Tibial artery (tissue), 4 donors: ENCODE measurements at regions not wholly inside any gene's neighbourhood (a gene's known extent, or its start where the extent isn't known, plus 50 kb on each side); places are given as distances from the start of the nearest gene placed in this dataset.

Source experiments
- DNase-seq, 2 donors: peaks; one replicate each; pipeline ENCODE4 v3.0.0-alpha.2; 2019
- H3K27ac ChIP-seq, 2 donors: fragments of 200-600 bp; sonication (generic) in 1 of 2; 1 replicate in 1 of 2; 2 replicates in 1 of 2; pipeline ENCODE4 v1.5.1; 2018 to 2019; ENCODE audit warnings: mild to moderate bottlenecking in 1 of 2
- H3K27me3 ChIP-seq, 2 donors: fragments of 200-600 bp; sonication (generic) in 1 of 2; one replicate each; pipeline versions ENCODE4 v1.5.1 to v1.6.0; 2016 to 2019
- H3K36me3 ChIP-seq, 3 donors: fragments of 200-600 bp; sonication (generic) in 2 of 3; one replicate each; pipeline ENCODE4 v1.5.1; 2016 to 2019; ENCODE audit warnings: mild to moderate bottlenecking in 2 of 3
- H3K4me1 ChIP-seq, 4 donors: fragments of 200-600 bp; sonication (generic) in 2 of 4; 1 replicate in 3 of 4; 2 replicates in 1 of 4; pipeline ENCODE4 v1.5.1; 2016 to 2019
- H3K4me3 ChIP-seq, 2 donors: fragments of 200-600 bp; sonication (generic) in 1 of 2; 1 replicate in 1 of 2; 2 replicates in 1 of 2; pipeline ENCODE4 v1.5.1; 2018 to 2019; ENCODE audit warnings: mild to moderate bottlenecking in 2 of 2
- H3K9me3 ChIP-seq, 3 donors: fragments of 200-600 bp; sonication (generic) in 1 of 3; one replicate each; pipeline ENCODE4 v1.5.1; 2016 to 2019
- intact Hi-C: fragments of 100-400 bp; cut with DNase I; formaldehyde crosslinking; loops from one replicate; pipeline ENCODE4 v1.15.0; 2023; ENCODE audit warnings: low total_unique reads
- TF ChIP-seq, protein P1 (sequence below), 2 experiments: fragments of 200-600 bp in 1 of 2; fragments of 450-650 bp in 1 of 2; IDR thresholded peaks; one replicate each; pipeline ENCODE4 v1.5.1; 2017 to 2019; ENCODE audit warnings: antibody characterized with exemption in 2 of 2, mild to moderate bottlenecking in 1 of 2, moderate library complexity in 1 of 2

DNA sequence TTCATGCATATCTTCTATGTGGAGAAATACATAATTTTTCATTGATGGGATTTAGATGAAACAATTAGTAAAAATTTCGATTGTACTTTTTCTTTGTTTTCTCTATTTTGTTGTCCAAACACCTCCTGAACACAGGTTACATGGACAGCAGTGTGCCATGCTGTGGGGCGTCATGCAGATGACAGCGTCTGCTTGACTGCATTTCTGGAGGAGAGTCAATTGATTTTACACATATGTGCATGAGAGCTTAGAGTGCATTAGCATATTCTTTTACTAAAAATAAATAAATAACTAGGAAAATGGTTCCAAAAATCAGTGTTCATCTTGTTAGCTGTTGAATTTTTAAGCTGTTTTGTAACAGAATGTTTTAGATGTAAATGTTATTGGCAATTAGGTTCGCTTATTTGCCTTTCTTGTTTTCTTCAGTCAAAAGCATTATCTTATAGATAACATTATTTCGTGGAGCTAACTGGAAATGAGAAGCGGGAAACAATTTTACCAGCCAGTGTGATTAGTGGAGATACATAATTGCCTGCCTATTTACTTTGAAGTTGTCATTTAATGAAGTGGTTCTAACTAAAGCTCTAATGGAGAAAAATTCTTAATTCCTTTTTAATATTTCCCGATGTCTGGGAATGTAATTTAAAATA is 82.7 kb upstream of the VGLL3 start:
- Histone ChIP-seq H3K27ac (no peak overlapping the region), H3K4me3 (no peak overlapping the region), H3K36me3 (no peaks in the 10 kb centered on the region), H3K4me1 (no peaks in the 10 kb centered on the region), H3K9me3 (no peaks in the 10 kb centered on the region), H3K27me3 (no peaks in the 10 kb centered on the region)
- TF ChIP-seq, protein P1, sequence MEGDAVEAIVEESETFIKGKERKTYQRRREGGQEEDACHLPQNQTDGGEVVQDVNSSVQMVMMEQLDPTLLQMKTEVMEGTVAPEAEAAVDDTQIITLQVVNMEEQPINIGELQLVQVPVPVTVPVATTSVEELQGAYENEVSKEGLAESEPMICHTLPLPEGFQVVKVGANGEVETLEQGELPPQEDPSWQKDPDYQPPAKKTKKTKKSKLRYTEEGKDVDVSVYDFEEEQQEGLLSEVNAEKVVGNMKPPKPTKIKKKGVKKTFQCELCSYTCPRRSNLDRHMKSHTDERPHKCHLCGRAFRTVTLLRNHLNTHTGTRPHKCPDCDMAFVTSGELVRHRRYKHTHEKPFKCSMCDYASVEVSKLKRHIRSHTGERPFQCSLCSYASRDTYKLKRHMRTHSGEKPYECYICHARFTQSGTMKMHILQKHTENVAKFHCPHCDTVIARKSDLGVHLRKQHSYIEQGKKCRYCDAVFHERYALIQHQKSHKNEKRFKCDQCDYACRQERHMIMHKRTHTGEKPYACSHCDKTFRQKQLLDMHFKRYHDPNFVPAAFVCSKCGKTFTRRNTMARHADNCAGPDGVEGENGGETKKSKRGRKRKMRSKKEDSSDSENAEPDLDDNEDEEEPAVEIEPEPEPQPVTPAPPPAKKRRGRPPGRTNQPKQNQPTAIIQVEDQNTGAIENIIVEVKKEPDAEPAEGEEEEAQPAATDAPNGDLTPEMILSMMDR (IDR thresholded peaks at IDR 0.05): no peak
- intact Hi-C loops: no loop called here
- no peak for DNase-seq

DNA sequence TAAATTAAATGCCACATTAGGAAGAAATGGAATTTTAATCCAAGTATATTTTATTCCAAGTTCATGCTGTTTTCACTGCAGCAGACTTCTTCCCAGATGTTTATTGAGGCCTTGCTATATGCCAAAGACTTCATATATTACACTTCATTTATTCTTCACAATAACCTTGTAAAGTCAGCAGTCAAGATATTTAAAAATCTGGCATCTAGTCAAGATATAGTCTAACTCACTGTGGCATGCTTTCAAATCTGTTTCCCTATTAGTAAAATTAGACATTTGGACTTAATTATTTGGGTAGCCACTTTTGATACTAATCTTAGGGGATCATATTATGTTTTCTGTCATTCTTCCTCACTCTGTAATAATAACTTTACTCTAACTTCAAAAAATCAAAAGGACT is 81.5 kb upstream of the VGLL3 start:
- H3K27ac ChIP-seq: no peak overlapping the region
- intact Hi-C loops: no loop called here
- H3K9me3 ChIP-seq: no peaks in the 10 kb centered on the region
- no peak for DNase-seq
- TF ChIP-seq, protein P1 (IDR thresholded peaks at IDR 0.05): no peak
- H3K36me3 ChIP-seq: no peaks in the 10 kb centered on the region
- H3K4me3 ChIP-seq: no peak overlapping the region
- no peaks in the 10 kb centered on the region for H3K27me3 ChIP-seq
- no peaks in the 10 kb centered on the region for H3K4me1 ChIP-seq

DNA sequence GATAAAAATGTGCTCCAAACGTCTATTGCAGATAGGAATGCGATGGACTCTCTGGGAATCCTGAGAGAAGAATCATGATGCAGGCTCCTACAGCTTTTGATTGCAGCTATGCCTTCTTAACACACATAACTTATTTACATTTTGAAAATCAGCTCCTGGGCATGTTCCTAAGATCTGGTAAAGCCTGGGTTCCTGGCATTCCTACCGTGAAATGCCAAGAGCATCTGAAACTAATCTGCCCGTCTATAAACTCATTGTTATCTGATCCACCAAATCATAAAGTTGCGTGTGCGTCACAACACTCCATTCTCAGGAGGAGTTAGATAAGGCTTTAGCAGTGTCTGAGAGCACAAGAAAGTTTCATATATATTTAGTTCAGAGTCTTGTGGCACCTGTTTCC is 79.0 kb upstream of the VGLL3 start:
- TF ChIP-seq, protein P1 (IDR thresholded peaks at IDR 0.05): no peak
- H3K27ac ChIP-seq: no peak overlapping the region
- intact Hi-C loops: no loop called here
- H3K36me3 ChIP-seq: no peaks in the 10 kb centered on the region
- H3K9me3 ChIP-seq: no peaks in the 10 kb centered on the region
- no peaks in the 10 kb centered on the region for H3K27me3 ChIP-seq
- DNase-seq: no peak
- H3K4me3 ChIP-seq: no peak overlapping the region
- no peaks in the 10 kb centered on the region for H3K4me1 ChIP-seq

DNA sequence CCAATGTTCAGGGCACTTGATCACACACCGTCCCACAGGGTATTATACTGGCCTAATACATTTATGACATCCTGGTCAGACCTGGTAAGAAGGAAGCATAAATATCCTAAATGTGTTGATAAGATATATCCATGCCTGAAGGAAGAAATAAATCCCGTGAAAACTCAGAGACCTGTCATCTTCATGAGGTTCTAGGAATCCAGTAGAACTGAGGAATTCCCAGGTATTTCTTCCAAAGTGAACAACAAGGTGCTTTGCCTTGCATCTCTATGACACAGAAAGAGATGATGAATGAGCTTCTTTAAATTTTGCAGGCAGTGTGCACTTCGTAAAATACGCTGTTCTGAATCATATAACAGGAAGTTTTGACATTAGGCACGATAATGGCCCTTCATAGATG is 78.1 kb upstream of the VGLL3 start:
- no peaks in the 10 kb centered on the region for H3K4me1 ChIP-seq
- no peak overlapping the region for H3K4me3 ChIP-seq
- DNase-seq: no peak
- H3K9me3 ChIP-seq: no peaks in the 10 kb centered on the region
- no peak overlapping the region for H3K27ac ChIP-seq
- intact Hi-C loops: no loop called here
- TF ChIP-seq, protein P1 (IDR thresholded peaks at IDR 0.05): no peak
- no peaks in the 10 kb centered on the region for H3K36me3 ChIP-seq
- no peaks in the 10 kb centered on the region for H3K27me3 ChIP-seq

DNA sequence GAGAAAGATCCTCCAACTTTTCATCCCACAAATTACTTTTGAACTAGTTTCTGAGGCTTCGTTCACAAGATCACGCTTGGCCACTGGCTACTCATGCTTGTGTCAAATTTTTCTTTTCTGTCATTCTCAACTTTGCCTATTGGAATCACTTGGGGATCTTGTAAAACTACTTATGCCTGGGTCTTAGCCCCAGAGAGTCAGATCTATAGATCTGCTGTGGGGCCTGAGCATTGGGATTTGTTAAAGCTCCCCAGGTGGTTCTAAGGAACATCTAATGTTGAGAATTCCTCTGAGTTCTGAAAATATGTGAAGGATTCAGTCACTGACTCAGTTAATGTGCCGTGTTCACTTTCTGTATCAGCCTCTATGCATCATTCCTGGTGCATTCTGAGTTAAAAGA is 71.7 kb upstream of the VGLL3 start:
- Histone ChIP-seq H3K27ac (no peak overlapping the region), H3K9me3 (no peaks in the 10 kb centered on the region), H3K36me3 (no peaks in the 10 kb centered on the region), H3K4me3 (no peak overlapping the region), H3K4me1 (no peaks in the 10 kb centered on the region), H3K27me3 (no peaks in the 10 kb centered on the region)
- TF ChIP-seq, protein P1 (IDR thresholded peaks at IDR 0.05): no peak
- intact Hi-C loops: no loop called here
- DNase-seq: no peak

DNA sequence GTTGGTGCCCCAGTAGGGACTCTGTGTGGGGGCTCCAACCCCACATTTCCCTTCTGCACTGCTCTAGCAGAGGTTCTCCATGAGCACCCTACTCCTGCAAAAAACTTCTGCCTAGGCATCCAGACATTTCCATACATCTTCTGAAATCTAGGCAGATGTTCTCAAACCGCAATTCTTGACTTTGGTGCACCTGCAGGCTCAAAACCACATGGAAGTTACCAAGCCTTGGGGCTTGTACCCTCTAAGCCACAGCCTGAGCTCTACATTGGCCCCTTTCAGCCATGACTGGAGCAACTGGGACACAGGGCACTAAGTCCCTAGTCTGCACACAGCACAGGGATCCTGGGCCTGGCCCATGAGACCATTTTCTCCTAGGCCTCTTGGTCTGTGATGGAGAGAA is 66.5 kb upstream of the VGLL3 start:
- no peaks in the 10 kb centered on the region for H3K27me3 ChIP-seq
- H3K9me3 ChIP-seq: no peaks in the 10 kb centered on the region
- intact Hi-C loops: no loop called here
- no peak overlapping the region for H3K27ac ChIP-seq
- no peak for DNase-seq
- TF ChIP-seq, protein P1 (IDR thresholded peaks at IDR 0.05): no peak
- no peaks in the 10 kb centered on the region for H3K4me1 ChIP-seq
- no peaks in the 10 kb centered on the region for H3K36me3 ChIP-seq
- H3K4me3 ChIP-seq: no peak overlapping the region
